Fibroblast of skin of scalp (primary cell): ENCODE measurements at regions not wholly inside any gene's neighbourhood (a gene's known extent, or its start where the extent isn't known, plus 50 kb on each side); places are given as distances from the start of the nearest gene placed in this dataset.
A peak's percentile ranks its signal among the peaks of the same experiment; 100 is the strongest.
"Not testable (repeated sequence)": the region's sequence is repeated elsewhere in the genome, so short reads cannot be mapped to it uniquely, and the experiment has no call there.

Experiments used
- DNase-seq: peaks from one replicate; pipeline ENCODE4 v3.0.0-alpha.2; 2013

DNA sequence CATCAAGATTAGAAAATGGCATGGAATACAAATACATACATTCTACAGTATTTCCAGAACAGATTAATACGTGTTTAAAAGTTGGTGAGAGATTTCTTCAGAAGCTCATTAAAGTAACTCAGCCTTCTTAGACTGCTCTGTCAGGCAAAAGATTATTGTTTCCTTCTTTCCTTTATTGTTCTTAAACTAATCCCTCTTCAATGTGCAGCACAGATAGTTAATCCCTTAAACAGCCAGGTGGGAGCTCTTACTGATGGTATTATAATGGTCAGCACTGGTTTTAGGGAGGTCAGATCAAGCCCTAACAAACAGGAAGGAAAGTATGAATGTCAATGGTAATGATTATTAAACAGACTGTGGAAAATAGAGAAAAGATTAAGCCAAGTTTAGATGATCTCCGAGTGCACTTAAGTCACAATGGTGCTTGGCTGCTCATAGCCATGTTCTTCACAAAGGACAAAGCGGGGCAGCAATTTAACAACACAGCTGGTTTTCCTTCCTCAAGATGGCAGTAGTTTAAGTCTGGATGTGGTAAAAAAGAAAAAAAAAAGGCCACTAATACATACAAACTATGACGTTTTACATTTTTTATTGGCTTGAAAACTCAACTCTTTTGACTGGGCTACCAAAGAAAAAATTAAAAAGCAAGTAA, 992.6 kb downstream of the PCDH9 start:
- no peak for DNase-seq

- no peak for DNase-seq
These were observed 996.0 kb downstream of the PCDH9 start for GRCh38 chr13:66234159-66234558.

DNA sequence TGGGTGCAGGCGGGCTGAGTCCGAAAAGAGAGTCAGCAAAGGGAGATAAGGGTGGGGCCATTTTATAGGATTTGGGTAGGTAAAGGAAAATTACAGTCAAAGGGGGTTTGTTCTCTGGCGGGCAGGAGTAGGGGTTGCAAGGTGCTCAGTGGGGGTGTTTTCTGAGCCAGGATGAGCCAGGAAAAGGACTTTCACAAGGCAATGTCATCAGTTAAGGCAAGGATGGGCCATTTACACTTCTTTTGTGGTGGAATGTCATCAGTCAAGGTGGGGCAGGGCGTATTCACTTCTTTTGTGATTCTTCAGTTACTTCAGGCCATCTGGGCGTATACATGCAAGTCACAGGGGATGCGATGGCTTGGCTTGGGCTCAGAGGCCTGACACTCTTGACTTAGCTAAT, 998.2 kb downstream of the PCDH9 start:
- not testable (repeated sequence) for DNase-seq

DNA sequence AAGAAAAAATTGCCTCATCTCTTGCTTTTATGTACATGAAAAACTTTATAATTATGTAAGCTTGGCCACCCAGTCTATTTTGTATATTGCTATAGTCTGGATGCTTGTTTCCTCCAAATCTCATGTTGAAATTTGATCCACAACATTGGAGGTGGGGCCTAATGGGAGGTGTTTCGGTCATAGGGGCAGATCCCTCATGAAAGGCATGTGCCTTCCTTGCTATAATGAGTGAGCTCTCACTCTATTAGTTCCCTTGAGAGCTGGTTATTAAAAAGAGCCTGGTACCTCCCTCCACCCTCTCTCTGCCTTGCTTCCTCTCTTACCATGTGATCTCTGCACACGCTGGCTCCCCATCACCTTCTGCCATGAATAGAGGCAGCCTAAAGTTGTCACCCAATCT, 1005.1 kb downstream of the PCDH9 start:
- no peak for DNase-seq

DNA sequence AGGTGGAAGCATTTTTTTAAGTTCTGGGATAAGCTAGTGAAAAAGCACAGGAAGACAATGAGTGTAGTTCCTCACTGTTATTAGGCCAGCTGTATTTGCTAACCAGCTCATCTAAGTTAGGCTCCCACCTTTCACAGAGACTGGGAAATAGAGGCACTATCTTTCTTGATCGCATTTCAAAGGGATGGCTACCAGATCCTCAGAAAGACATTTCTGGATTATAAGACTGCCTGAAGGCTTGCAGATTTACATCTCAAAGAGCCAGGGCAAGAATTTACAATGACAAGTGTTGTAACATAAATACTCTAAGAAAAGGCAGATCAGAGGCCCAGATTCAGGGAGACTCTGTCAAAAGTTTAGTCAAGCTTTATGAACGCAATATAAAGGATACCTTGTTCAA, 1005.5 kb downstream of the PCDH9 start:
- no peak for DNase-seq

DNA sequence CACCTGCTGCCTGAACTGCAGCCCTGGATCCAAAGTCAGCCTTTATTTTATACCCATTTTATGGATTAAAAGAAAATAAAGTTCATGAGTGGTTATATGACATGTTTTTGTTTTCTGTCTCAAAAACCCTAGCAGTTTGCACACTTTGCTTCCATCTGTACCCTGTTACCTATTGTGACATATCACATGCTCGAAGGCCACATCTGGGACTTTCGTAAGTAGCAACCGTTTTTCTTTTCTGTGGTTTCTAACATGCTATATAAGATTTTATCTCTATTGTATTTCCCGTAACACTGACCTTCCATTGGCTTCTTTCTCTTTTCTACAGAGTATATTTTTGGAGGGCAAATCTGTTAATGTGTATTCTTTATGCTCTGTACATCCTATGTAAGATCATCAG, 1007.2 kb downstream of the PCDH9 start:
- no peak for DNase-seq

DNA sequence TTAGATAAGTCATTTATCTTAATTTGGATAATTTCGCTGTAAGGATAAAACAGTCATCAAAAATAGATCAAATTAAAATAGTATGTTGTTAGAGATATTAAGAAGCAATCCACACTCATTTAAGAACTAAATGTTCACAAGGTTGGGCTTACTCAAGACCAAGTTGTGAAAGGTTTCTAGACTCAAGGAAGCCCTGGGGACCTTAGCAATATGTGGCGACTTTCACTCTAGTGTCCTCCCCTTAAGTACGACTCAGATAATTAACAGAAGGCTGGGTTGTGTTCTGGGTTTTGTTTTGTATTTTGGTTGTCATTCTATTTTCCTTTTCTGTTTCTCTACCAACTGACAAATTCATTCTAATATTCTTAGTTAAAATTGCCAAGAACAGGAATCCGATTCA, 1008.0 kb downstream of the PCDH9 start:
- no peak for DNase-seq

DNA sequence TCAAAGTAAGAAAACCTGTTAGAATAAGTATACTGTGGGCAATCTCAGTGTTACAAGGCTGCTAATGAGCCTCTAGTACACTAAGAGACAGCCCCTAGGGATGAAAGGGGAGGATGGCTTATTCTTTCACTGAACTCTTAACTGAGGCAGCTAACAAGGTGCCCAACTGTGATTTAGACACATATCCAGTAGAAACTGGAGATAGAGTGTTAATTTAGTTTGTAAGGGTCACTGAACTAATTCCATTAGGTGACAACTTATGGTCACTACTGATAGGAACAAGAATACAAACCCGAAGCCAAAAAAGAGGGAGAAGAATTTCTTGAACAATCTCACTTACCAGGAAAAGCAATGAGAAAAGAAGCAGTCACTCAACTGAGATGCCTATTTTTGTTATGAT, 1010.6 kb downstream of the PCDH9 start:
- DNase-seq: no peak

DNA sequence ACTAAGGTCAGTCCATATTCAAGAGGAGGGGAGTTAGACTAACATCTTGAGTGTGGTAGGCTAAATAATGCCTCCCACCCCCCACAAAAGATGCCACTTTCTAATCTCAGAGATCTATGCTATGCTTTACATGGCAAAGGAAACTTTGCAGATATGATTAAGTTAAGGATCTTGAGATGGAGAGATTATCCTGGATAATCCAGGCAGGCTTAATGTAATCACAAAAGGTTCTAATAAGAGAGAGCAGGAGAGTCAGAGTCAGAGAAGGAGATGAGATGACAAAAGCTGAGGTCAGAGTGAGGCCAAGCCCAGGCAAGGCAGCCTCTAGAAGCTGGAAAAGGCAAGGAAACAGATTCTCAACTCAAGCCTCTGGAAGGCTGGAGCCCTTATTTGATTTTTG, 1011.6 kb downstream of the PCDH9 start:
- no peak for DNase-seq

DNA sequence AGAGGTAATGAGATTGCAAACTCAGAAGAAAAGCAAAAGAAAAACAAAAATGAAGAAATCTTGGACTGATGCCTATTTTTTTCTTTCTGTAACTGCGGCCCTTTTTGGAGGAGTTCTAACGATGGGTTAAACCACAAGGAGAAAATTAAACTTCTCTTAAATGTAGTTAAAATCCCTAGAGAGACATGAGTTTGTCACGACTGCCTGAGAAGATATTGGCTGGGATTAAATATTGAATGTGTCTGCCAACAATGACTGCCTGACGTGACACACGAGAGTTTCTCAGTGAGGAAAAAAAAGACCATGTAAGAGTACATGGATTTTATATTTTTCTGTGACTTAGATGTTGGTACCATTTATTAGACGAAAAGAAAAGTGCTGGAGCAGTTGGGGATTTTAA, 1013.4 kb downstream of the PCDH9 start:
- peak; percentile 31 for DNase-seq

DNA sequence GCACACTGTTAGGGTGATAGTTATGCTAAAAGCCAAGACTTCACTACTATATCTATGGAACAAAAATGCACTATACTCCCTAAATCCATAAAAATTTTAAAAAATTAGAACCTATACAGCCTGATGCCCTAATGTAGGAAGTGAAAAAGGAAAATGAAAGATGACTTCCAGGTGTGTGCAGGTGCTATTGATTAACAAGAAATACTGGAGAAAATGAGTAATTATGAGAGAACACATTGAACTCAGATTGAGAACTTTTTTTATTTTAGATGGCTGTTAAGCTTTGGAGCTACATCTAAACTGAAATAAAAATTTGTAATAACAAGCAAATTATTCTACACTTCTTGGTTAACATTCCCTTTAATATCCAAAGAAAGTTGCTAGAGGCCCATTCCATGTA, 1015.7 kb downstream of the PCDH9 start:
- no peak for DNase-seq

DNA sequence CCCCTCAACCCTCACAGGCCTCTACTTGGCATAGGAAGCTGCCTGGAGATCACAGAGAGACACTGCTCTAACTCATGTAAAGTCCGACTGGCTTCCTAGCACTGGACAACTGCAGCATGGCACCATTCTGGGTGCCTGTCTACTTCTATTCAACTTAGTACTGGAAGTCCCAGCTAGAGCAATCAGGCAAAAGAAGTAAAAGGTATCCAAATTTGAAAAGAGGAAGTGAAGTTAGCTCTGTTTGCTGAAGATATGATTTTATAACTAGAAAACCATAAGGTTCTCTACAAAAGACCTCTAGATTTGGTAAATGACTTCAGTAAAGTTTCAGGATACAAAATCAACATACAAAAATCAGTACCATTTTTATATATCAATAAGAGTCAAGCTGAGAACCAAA, 1017.6 kb downstream of the PCDH9 start:
- DNase-seq: no peak

- DNase-seq: peak; percentile 96
These were observed 1019.5 kb downstream of the PCDH9 start for GRCh38 chr13:66210677-66211076.

DNA sequence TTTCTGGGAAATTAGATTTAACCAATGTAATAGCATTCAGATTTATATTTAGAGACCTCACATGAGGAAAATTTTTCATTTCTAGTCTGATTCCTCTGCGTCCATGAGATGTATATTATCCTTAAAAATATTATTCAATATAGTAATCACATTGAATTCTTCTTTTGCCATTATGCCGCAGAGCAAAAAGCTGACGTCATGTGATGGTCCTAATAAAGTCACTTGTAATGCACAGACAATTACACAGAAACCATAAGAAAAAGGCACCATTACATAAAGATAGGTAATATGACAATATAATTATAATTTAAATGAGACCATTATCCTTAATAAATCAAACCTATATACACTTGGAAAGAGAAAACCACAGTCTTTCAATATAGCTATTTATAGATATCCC, 1021.5 kb downstream of the PCDH9 start:
- no peak for DNase-seq

- peak; percentile 22 for DNase-seq
These were observed 1022.5 kb downstream of the PCDH9 start for GRCh38 chr13:66207610-66208009.

DNA sequence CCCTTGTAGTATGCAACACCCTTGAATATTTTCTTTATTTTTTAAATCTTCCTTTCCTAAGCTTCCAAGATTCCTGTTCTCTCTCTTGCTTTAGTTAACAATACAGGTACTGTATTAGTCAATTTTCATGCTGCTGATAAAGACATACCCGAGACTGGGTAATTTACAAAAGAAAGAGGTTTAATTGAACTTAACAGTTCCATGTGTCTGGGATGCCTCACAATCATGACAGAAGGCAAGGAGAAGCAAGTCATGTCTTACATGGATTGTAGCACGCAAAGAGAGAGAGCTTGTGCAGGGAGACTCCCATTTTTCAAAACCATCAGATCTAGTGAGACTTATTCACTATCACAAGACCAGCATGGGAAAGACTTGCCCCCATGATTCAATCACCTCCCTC, 1024.3 kb downstream of the PCDH9 start:
- no peak for DNase-seq

DNA sequence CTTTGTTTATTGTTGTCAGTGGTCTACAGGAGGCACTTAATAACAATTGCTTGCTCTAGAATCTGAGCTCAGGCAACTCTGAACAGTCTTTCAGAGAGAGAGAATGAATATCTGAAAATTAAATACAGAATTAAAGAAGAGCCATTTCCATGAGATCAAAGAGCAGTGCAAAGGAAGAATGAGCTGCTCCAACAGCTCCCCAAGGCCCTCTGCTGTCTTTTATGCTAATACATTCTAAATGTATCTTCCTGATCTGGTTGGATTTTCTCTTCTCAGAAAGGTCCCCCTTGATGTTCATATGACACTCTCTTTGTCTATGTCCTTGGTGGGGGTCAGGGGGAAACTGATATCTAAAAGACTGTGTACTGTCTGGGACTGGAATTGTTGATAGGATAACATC, 1029.6 kb downstream of the PCDH9 start:
- DNase-seq: no peak

DNA sequence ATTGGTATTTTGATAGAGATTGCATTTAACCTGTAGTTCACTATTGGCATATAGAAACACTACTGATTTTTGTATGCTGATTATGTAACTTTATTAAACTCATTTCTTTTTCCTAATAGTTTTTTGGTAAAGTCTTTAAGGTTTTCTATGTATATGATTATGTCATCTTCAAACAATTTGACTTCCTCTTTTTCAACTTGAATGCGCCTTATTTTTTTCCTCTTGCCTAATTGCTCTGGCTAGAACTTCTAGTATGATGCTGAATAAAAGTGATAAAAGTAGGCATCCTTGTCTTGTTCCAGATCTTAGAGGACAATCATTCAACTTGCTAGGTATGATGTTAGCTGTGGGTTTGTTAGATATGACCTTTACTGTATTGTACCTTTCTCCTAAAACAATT, 1034.9 kb downstream of the PCDH9 start:
- DNase-seq: no peak

DNA sequence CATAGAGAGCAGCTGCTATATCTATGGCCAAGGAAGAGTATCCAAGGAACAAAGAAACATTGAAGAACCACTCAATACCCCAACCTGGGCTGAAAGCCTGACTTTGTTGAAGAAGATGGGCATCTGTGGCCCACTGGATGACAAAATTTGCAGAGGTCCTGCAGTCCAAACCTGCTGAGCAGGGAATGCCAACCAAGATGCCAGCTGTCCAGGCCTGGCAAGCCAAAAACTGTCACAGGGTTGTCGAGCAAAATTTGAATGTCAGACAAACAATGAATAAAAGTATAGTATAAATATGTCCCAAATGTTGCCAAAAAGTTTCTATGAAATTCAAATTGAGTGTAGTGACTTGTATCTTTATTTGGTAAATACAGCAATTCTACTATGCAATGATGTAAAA, 1040.2 kb downstream of the PCDH9 start:
- DNase-seq: no peak

DNA sequence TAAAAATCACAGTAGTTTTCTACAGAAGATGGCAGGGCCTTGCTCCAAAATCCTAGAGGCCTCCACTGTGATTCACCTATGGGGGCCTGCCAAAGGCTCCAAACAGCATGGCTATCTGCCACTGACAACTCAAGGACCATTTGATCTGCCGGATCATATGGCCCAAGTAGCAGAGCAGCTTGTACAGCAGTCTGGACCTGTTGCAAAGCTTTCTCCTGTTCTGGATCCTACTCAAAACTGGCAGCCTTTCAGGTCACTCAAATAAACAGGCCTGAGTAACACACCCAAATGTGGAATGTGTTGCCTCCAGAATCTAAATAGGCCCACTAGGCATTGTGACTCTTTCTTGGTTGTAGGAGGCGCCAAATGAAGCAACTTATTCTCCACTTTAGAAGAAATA, 1049.3 kb downstream of the PCDH9 start:
- no peak for DNase-seq

GRCh38 chr13:66171920-66172319, 1058.2 kb downstream of the PCDH9 start:
- no peak for DNase-seq

GRCh38 chr13:66162470-66162869, 1067.7 kb downstream of the PCDH9 start:
- DNase-seq: no peak

DNA sequence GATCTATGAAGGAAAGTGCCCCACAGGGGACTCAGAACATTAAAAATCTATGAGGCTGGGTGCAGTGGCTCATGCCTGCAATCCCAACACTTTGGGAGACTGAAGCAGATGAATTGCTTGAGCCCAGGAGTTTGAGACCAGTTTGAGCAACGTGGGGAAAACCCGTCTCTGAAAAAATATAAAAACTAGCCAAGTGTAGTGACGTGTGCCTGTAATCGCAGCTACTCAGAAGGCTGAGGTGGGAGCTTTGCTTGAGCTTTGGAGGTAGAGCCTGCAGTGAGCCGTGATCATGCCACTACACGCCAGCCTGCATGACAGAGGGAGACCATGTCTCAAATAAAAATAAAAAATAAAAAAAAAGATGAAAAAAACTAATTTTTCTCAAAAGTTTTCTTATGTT, 1070.6 kb downstream of the PCDH9 start:
- DNase-seq: no peak

- DNase-seq: peak; percentile 73
These were observed 1075.2 kb downstream of the PCDH9 start for GRCh38 chr13:66154976-66155375.

DNA sequence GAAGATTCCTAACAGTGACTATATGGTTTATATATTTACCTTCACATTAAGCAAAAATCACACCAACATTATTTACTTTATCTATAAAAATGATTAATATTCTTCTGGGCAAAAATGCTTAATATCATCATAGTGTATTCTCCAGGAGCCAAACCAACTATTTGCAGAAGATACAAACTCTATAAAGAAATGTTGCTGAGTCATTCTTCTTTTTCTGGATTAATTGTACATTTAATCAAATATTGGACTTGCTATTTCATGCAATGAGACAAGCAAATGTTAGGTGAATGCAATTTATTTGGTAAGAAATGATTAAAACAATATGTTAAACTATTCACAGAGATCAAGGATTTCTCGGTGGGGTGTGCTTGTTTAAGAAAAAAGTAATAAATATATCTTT, 1075.8 kb downstream of the PCDH9 start:
- peak; percentile 11 for DNase-seq
